OCI-LY3 (cell line): ENCODE measurements at regions not wholly inside any gene's neighbourhood (a gene's known extent, or its start where the extent isn't known, plus 50 kb on each side); places are given as distances from the start of the nearest gene placed in this dataset.
"Not testable (repeated sequence)": the region's sequence is repeated elsewhere in the genome, so short reads cannot be mapped to it uniquely, and the experiment has no call there.

ENCODE experiments used
- H2AFZ ChIP-seq: fragments of 200-600, 300-600 bp; shearing (Covaris generic); 2 replicates; pipeline ENCODE4 v1.6.0; 2014; ENCODE audit warnings: antibody characterized with exemption, low read depth, low read length
- H3K27ac ChIP-seq: fragments of 200-600, 300-600 bp; sonication (generic); 2 replicates; pipeline ENCODE4 v1.5.1; 2014; ENCODE audit warnings: mild to moderate bottlenecking, low read length, moderate library complexity, mixed read lengths
- H3K27me3 ChIP-seq: fragments of 200-600, 300-600 bp; sonication (generic); 2 replicates; pipeline ENCODE4 v1.6.1; 2014; ENCODE audit warnings: low read depth, low read length, mixed read lengths
- H3K36me3 ChIP-seq: fragments of 200-600, 300-600 bp; sonication (generic); replicated peaks from 2 replicates; pipeline ENCODE3; 2014; ENCODE audit warnings: low read depth, low read length, mixed read lengths
- H3K4me1 ChIP-seq: fragments of 300-600, 200-600 bp; sonication (generic); 2 replicates; pipeline ENCODE4 v1.6.1; 2014; ENCODE audit warnings: low read length, mixed read lengths
- H3K4me2 ChIP-seq: fragments of 200-600, 300-600 bp; sonication (generic); 2 replicates; pipeline ENCODE4 v1.6.1; 2014; ENCODE audit warnings: low read length, mixed read lengths
- H3K4me3 ChIP-seq: fragments of 300-600, 200-600 bp; sonication (generic); 2 replicates; pipeline ENCODE4 v1.5.1; 2014; ENCODE audit warnings: antibody characterized with exemption, mild to moderate bottlenecking, low read length, moderate library complexity
- H3K79me2 ChIP-seq: fragments of 300-600, 200-600 bp; shearing (Covaris generic); 2 replicates; pipeline ENCODE4 v1.6.1; 2014; ENCODE audit warnings: mild to moderate bottlenecking, low read length, mixed read lengths
- H3K9ac ChIP-seq: fragments of 300-600, 200-600 bp; shearing (Covaris generic); 2 replicates; pipeline ENCODE4 v1.6.0; 2014; ENCODE audit warnings: mild to moderate bottlenecking, low read length, moderate library complexity
- H3K9me3 ChIP-seq: fragments of 200-600, 300-600 bp; shearing (Covaris generic); 2 replicates; pipeline ENCODE4 v1.6.1; 2014; ENCODE audit warnings: low read length, mixed read lengths; ENCODE audit not compliant: insufficient read depth
- H4K20me1 ChIP-seq: fragments of 200-600, 300-600 bp; sonication (generic); 2 replicates; pipeline ENCODE4 v1.6.1; 2016; ENCODE audit warnings: low read length, mixed read lengths; ENCODE audit not compliant: insufficient read depth
- EZH2phosphoT487 ChIP-seq: fragments of 200-600 bp; shearing (Covaris generic); IDR thresholded peaks from 2 replicates; pipeline ENCODE4 v1.6.1; 2018; ENCODE audit warnings: antibody characterized with exemption, mixed run types, low read depth
- TF ChIP-seq, protein P1 (sequence below): fragments of 200-600, 300-600 bp; sonication (generic); IDR thresholded peaks from 2 replicates; pipeline ENCODE4 v1.5.1; 2014; ENCODE audit warnings: antibody characterized with exemption, low read length, low read depth

- Histone ChIP-seq H3K4me1 (0 out of 2 replicates have a peak, but pooled peaks cover 5% of the 10 kb centered on the region), H3K79me2 (no peaks in the 10 kb centered on the region), H3K36me3 (no peaks in the 10 kb centered on the region), H3K4me3 (peak overlapping the region; percentile 72), H3K4me2 (peak overlapping the region; percentile 78), H4K20me1 (no peaks in the 10 kb centered on the region), H3K27ac (no peak overlapping the region), H3K9ac (peak overlapping the region; percentile 37), H3K9me3 (no peaks in the 10 kb centered on the region), H2AFZ (peak overlapping the region; percentile 86), H3K27me3 (peaks cover 4% of the 10 kb centered on the region; the same call in 1 of the 2 replicates)
- TF ChIP-seq, protein P1, sequence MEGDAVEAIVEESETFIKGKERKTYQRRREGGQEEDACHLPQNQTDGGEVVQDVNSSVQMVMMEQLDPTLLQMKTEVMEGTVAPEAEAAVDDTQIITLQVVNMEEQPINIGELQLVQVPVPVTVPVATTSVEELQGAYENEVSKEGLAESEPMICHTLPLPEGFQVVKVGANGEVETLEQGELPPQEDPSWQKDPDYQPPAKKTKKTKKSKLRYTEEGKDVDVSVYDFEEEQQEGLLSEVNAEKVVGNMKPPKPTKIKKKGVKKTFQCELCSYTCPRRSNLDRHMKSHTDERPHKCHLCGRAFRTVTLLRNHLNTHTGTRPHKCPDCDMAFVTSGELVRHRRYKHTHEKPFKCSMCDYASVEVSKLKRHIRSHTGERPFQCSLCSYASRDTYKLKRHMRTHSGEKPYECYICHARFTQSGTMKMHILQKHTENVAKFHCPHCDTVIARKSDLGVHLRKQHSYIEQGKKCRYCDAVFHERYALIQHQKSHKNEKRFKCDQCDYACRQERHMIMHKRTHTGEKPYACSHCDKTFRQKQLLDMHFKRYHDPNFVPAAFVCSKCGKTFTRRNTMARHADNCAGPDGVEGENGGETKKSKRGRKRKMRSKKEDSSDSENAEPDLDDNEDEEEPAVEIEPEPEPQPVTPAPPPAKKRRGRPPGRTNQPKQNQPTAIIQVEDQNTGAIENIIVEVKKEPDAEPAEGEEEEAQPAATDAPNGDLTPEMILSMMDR, result peak; percentile 79
- TF ChIP-seq EZH2phosphoT487, result no peak
Observed at GRCh38 chr9:13033959-13034693, 245.4 kb downstream of the MPDZ start.

DNA sequence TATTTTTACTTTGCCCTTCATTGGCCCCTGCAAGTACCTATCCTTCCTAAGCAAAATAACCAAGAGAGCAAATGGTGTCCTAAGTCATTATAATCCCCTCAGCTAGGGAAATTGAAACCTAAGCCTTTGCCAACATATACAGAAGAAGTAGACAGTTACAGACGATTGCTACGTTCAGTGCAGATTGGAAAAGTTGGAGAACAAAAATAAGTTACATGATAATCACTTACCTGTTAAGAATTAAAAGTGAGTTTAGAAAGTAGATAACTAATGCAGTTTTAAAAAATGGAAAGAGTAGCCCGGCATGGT, 244.8 kb downstream of the MPDZ start:
- H3K4me3 ChIP-seq, result peak overlapping the region; percentile 72
- no peaks in the 10 kb centered on the region for H3K36me3 ChIP-seq
- peak overlapping the region; percentile 37 for H3K9ac ChIP-seq
- no peaks in the 10 kb centered on the region for H4K20me1 ChIP-seq
- peak overlapping the region; percentile 86 for H2AFZ ChIP-seq
- H3K27ac ChIP-seq, result no peak overlapping the region
- peaks cover 4% of the 10 kb centered on the region; the same call in 1 of the 2 replicates for H3K27me3 ChIP-seq
- H3K79me2 ChIP-seq, result no peaks in the 10 kb centered on the region
- no peak for TF ChIP-seq EZH2phosphoT487
- TF ChIP-seq, protein P1, result no peak
- H3K9me3 ChIP-seq, result no peaks in the 10 kb centered on the region
- 0 out of 2 replicates have a peak, but pooled peaks cover 5% of the 10 kb centered on the region for H3K4me1 ChIP-seq
- H3K4me2 ChIP-seq, result peak overlapping the region; percentile 78

DNA sequence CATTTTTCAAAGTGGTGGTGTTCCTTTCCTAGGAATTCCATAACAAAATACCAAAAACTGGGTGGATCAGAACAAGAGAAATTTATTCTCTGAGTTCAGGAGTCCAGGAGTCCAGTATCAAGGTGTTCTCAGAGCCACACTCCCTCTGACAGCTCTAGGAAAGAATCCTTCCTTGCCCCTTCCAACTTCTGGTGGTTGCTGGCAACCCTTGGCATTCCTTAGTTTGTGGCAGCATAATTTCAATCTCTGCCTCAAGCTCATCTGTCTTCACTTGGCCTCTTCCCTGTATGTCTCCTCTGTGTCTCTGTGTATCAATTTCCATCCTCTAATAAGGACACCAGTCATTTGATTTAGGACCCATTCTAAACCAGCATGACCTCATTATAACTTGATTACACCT, 243.7 kb downstream of the MPDZ start:
- Histone ChIP-seq H3K9me3 (no peaks in the 10 kb centered on the region), H3K4me2 (no peak overlapping the region), H3K9ac (no peak overlapping the region), H3K27me3 (peaks cover 4% of the 10 kb centered on the region; the same call in 1 of the 2 replicates), H3K27ac (no peak overlapping the region), H3K4me3 (no peak overlapping the region), H2AFZ (no peak overlapping the region), H3K79me2 (no peaks in the 10 kb centered on the region), H3K4me1 (0 out of 2 replicates have a peak, but pooled peaks cover 5% of the 10 kb centered on the region), H4K20me1 (no peaks in the 10 kb centered on the region), H3K36me3 (no peaks in the 10 kb centered on the region)
- no peak for TF ChIP-seq EZH2phosphoT487
- TF ChIP-seq, protein P1, result no peak

GRCh38 chr9:13037808-13038207, 241.7 kb downstream of the MPDZ start:
- H3K36me3 ChIP-seq, H3K9ac ChIP-seq, H3K4me3 ChIP-seq, H3K27ac ChIP-seq, H3K9me3 ChIP-seq, H2AFZ ChIP-seq, H3K27me3 ChIP-seq, H3K4me2 ChIP-seq, H3K4me1 ChIP-seq, H3K79me2 ChIP-seq, H4K20me1 ChIP-seq: not testable (repeated sequence)
